HG03354 (cell line): ENCODE measurements at regions not wholly inside any gene's neighbourhood (a gene's known extent, or its start where the extent isn't known, plus 50 kb on each side); places are given as distances from the start of the nearest gene placed in this dataset.

Experiments used
- ATAC-seq: cut with Tn5 transposase; IDR thresholded peaks from one replicate; pipeline ENCODE4 v1.9.1; 2021; ENCODE audit warnings: mild to moderate bottlenecking; ENCODE audit not compliant: unreplicated experiment, poor library complexity, severe bottlenecking

GRCh38 chr5:158326256-158326655 is 467.3 kb upstream of the CLINT1 start:
- ATAC-seq = no peak

DNA sequence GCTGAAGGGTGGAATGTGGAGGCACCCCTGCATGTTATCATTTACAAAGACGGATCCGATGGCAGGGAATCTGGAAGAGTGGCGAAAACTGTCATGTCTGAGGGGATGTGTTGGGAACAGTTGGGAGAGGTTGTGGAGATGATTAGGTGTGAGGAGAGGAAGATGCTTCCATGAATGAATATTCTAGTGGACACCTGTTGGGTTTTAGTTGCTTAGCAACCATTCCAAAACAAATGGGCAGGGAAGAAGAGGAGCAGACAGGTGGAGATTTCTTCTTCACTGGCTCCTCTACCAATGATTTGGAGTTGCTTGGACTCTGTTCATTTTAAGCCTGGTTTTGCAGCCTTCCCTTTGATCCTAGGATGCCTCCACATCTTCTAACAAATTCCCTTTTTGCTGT is 465.3 kb upstream of the CLINT1 start:
- no peak for ATAC-seq

DNA sequence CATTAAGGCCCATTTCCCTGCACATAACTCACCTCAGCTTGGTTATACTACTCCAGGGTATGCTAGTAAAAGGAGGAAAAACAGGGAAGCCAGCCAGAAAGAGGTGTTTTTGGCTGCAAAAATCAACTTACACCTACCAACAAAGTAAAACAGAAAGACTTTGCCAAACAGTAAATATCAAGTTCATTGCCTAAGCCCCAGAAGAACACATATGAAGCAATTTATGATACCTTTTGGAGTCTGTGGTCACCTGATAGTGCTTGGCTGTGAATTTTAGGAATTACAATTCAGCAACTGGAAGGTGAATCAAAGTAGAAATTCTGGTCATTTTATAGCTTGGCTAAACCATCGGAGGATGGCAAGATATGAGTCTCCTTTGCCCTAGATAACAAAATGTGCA is 463.7 kb upstream of the CLINT1 start:
- ATAC-seq = no peak

DNA sequence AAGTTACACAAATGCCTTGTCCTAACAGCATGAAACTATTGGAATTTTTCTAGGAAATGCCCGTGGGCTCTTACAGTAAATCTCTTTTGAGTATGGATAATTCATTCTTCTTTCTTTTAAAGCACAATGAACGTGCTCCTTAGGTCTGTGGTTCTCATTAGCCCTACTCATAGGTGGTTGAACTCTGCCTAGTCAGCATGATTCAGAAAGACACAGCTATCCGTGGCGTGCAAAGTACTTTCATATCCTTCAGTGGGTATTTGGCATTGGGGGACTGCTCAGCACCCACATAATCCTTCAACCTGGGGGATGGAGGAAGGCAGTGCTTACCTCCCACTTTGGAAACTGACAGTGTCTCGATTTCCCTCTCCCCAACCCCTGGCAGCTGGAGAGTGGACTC is 462.0 kb upstream of the CLINT1 start:
- no peak for ATAC-seq

- ATAC-seq = no peak
These were observed 461.3 kb upstream of the CLINT1 start for GRCh38 chr5:158320178-158320674.

GRCh38 chr5:158317507-158317906 is 458.6 kb upstream of the CLINT1 start:
- no peak for ATAC-seq

DNA sequence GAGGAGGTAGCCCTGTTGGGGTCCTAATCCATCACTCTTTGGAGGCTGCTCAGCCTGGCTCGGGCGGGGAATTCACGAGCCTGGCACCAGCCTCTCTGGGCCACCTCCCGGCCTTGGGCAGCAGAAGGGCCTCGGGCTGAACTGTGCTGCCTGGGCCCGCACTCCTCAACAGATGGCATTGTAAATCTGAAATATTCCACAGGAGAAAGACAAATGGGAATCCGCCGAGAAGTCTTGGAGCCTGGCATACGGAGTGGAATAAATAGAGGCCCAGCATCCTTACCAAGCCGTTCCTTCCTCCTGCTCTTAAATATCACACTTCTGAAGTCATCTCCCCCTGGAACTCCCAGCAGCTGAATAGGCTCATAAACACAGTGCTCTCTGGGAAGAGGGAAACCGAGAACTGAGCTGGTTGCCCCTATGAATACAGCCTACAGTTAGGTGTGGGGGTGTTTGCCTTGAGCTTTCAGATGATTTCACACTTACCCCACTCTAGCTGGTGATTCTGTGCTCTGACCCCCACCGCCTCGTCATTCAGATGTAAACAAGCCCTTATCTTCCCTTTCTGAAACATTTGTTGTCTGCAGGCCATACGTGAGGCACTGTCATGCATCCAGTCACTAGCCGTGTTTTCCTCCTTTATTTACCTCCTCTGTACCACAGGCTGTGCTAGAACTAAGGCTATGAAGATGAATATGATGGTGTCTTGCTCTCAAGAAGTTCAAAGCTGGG is 455.0 kb upstream of the CLINT1 start:
- no peak for ATAC-seq

- no peak for ATAC-seq
These were observed 454.2 kb upstream of the CLINT1 start for GRCh38 chr5:158313027-158313732.

DNA sequence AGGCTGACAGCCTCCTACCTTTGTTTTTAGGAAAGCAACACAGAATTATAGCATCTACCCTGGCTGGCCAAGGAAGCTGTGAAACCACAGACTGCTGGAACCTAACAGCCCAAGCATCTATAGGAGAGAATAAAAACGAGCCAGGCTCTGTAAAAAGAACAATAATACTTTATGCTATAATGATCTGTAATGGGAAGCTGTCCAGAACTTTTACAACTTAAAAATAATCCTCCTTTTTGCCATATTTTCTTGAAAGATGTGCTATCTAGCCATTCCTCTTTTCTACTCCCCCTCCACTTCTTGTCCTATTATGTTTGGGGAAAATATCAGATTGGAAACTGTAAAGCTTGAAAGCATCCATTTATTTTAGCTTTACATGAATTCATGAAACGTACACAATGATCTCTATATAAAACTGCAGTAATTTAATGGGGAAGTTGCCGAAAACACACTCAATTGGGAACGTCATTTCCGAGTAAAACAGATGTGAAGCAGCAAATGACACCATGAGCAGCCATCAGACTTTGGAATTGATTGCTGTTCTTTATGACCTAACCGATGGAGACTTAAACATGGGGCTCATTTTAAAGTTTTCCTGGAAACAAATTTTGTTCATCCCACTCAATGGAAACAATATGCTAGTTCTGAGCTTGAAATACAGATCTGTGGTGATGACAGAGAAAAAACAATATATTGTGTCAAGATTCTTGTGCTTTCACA is 450.3 kb upstream of the CLINT1 start:
- no peak for ATAC-seq

DNA sequence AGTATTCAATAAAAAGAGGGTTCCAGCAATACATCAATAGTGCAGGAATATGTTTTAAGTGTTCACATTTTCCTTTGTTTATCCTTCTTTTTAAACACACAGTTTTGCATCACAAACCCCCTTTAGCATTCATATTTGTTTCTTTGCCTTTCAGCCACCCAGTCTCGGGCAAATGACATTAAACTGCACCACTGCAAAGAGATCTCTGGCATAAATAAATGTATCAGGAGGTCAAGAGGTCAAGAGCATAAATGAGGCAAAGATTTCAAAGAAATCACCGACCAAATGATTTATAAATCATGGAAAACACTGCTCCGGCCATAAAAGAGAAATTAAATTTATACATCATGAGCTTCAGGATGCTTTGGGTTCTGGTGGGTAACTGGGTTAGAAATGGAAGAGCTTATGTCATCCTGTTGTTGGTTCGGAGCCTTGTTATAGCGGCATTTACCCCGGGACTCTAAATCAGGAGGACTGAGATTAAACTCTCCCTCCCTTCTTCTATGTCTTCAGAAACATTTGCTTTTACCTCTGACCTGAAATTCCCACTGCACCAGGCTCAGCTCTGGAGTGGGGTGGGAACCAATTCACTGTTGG is 449.6 kb upstream of the CLINT1 start:
- ATAC-seq = no peak

GRCh38 chr5:158305861-158306260 is 446.9 kb upstream of the CLINT1 start:
- ATAC-seq = no peak

- no peak for ATAC-seq
These were observed 445.7 kb upstream of the CLINT1 start for GRCh38 chr5:158304607-158305006.

DNA sequence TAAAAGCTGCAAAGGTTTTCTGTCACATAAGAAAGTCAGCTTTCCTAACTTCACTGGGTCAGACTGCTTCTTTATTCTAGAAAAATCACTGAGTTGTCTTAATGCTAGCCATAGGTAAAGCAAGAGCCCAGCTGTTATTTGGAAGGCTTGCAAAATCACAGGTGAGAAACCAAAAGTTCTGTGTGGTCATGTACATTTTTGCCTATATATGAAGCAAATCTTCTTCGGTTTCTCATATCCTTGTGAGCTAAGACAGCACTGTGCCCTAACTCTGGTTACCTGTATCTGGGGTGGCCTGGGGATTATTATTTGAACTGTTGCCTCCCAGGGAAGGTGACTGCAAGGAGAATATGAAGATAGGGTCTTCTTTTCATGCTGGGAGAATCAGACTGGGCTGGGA is 444.9 kb upstream of the CLINT1 start:
- ATAC-seq = no peak

DNA sequence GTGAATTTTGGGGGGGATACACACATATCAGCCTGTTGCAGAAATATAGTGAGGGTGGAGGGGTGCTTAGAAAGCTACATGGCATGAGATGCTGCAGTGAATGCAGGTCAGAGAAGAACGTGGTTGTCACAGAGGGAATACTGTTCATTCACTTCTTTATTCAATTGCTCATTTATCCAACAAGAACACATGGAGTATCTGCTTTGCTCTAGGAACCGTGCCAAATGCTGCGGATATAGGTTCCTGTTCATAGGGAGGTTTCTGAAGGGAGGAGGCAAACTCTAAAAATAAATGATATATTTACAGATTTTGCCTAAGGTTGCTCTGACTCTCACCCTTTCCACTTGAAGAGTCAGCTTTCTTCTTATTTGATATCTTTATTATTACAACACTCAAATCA is 444.3 kb upstream of the CLINT1 start:
- ATAC-seq = no peak

DNA sequence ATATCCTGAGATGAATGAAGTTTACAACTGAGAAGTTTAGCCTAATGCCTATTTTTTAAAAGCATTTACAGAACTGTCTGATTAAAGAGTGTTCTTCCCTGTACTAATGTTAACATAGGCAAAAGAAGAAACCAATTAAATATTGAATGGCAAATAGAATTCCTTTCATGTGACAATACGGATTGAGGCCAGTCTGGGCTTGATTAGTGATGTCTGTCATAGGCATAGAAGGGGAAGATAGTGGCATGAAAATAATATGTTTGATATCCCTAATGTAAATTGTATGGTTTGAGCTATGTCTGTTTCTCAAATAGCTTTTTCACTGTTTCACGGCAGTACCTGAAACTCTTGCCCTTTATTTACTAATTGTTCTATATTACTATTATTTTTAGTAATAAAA is 443.1 kb upstream of the CLINT1 start:
- ATAC-seq = no peak

DNA sequence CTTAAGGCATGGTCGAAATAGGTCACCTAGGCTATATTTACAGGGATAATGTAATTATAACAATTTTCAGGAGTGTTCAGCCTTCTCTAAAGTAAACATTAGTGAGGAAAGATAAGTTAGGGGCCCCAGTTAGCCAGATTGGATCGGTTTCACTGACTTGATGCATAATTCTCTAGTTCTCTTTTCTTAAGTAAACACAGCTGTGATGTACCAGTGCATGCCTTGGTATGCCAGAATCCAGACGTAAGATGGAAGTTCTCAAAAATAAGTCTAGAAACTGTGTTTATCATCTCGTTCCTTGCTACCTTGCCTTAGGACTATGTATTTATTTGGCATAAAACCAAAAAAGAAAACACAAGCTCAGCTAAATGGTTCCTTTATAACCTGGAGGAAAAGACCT is 442.2 kb upstream of the CLINT1 start:
- ATAC-seq = no peak

GRCh38 chr5:158300256-158300655 is 441.3 kb upstream of the CLINT1 start:
- ATAC-seq = no peak

DNA sequence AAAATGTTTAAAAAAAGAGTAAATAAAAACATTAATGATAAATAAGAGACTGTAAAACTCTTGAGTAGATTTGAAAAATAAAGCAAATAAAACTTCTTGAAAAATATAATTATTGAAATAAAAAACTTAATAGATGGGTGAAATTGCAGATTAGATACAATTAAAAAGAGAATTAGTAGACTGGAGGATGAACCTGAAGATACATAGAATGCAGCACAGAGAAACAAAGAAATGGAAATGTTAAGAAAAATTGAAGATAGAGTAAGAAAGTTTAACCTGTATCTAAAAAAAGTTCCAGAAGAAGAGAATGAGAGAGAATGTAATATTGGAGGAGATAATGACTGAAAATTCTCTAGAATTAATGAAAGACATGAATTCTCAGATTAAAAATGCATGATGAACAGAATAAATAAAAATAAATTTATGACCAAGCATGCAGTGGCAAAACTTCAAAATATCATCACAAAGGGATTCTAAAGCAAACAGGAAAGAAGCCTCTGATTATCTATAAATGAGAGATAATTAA is 438.1 kb upstream of the CLINT1 start:
- no peak for ATAC-seq

DNA sequence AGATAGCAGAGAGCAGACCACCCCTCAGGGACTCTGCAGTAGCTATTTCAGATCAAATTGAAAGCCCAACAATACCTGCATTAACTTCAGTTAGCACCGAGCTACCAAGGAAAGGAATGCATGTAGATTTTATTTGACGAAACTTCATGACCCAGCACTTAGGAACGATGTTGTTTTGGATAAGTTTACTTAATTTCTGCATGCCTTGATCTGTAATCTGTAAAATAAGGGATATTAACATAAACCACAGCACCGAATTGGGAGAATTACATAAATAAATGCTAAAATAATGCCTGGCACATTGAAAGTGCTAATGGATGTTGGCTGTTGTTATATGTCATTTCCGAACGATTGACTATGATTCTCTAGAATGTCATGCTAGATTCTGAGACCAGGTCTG is 435.8 kb upstream of the CLINT1 start:
- ATAC-seq = no peak

DNA sequence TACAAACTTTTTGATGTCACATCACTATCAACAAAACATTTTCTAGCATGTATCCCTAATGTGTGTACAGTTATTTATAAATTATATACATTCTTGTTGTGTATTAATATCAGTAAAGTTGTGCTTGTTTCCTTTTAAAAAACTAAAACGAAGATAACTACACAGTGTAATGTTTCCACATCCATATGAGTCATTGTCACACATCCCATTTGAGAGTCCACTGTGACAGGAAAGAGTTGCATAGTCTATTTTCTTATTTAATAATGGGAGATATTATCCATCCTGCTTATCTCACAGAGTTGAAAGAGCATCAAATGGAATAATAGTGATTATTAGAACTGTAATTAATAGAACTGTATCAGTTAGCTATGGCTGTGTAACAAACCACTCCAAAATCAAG is 434.0 kb upstream of the CLINT1 start:
- no peak for ATAC-seq
